ENCODE measurements at regions not wholly inside any gene's neighbourhood (a gene's known extent, or its start where the extent isn't known, plus 50 kb on each side); places are given as distances from the start of the nearest gene placed in this dataset.

- WGBS, 2 experiments (ENCODE audit: extremely low coverage in 2 of 2, insufficient read length in 1 of 2), result 68% methylated on average over 6 of the region's 25 CpGs; no CpG with 5 or more reads in 1 of the 2 experiments
- Histone ChIP-seq H3K9ac (ENCODE audit: low read depth, low read length) (no peak overlapping the region), H4K5ac (ENCODE audit: low read depth, low read length) (no peak overlapping the region), H3K4ac (ENCODE audit: low read depth, low read length) (no peak overlapping the region), H3K56ac (ENCODE audit: extremely low read depth, insufficient read depth, low read length) (no peak overlapping the region), H2BK15ac (ENCODE audit: low read depth, low read length) (no peak overlapping the region), H3K27me3 (ENCODE audit: control insufficient read depth, insufficient read depth, low read length) (peaks cover 29% of the 10 kb centered on the region; the same call in 1 of the 2 replicates), H4K8ac (ENCODE audit: low read depth in 2 of 2, low read length in 2 of 2) (no peak overlapping the region), H3K27ac (ENCODE audit: insufficient read depth, low read length) (no peak overlapping the region), H2BK20ac (ENCODE audit: low read depth, low read length) (no peak overlapping the region), H3K4me3 (ENCODE audit: insufficient read depth, low read depth, low read length) (no peak overlapping the region), H2AK5ac (ENCODE audit: low read depth, low read length) (no peak overlapping the region), H3K14ac (replicated peaks; ENCODE audit: low read depth, low read length) (no peak overlapping the region), H3K4me1 (ENCODE audit: control insufficient read depth, insufficient read depth, low read length) (no peaks in the 10 kb centered on the region), H2BK120ac (ENCODE audit: low read depth, low read length) (no peak overlapping the region), H4K20me1 (ENCODE audit: insufficient read depth, low read length) (0 out of 2 replicates have a peak, but pooled peaks cover 6% of the 10 kb centered on the region), H2BK5ac (ENCODE audit: low read depth, low read length, poor library complexity, severe bottlenecking) (no peak overlapping the region), H4K91ac (ENCODE audit: insufficient read depth, low read depth, low read length) (no peak overlapping the region), H3K9me1 (ENCODE audit: insufficient read depth, low read length) (no peaks in the 10 kb centered on the region), H3K23ac (ENCODE audit: low read depth, low read length) (no peak overlapping the region), H2AK9ac (replicated peaks; ENCODE audit: low read depth, low read length, poor library complexity) (no peak overlapping the region), H2AFZ (replicated peaks; ENCODE audit: low read length, poor library complexity) (no peak overlapping the region), H3K9me3 (ENCODE audit: control insufficient read depth, insufficient read depth, low read length) (no peaks in the 10 kb centered on the region), H3K36me3 (ENCODE audit: control insufficient read depth, insufficient read depth, low read length) (no peaks in the 10 kb centered on the region), H3K79me1 (ENCODE audit: low read depth in 1 of 2, low read length in 2 of 2) (no peaks in the 10 kb centered on the region), H3K18ac (ENCODE audit: low read depth, low read length) (no peak overlapping the region), H3K4me2 (ENCODE audit: low read depth, low read length) (no peak overlapping the region)
- DNase-seq (no peak), ATAC-seq (ENCODE audit: low read depth) (no peak)
- intact Hi-C loops (cut with micrococcal nuclease) (no loop called here), in situ Hi-C loops (cut with MboI; ENCODE audit: low sequenced_read_pairs) (no loop called here), dilution Hi-C loops (cut with HindIII; ENCODE audit: low sequenced_read_pairs, unreplicated experiment) (no loop called here)
- BruUV-seq (replicated peaks), result no TSS peak
- POLR2A ChIA-PET (ENCODE audit: unreplicated experiment), result no interaction called here
- no peak for TF ChIP-seq RCOR1 (IDR thresholded peaks at IDR 0.05; ENCODE audit: insufficient replicate concordance, low read length)
- TF ChIP-seq MXI1 (IDR thresholded peaks at IDR 0.05; ENCODE audit: borderline replicate concordance, low read depth, low read length), result no peak
- TF ChIP-seq CEBPB (IDR thresholded peaks at IDR 0.05; ENCODE audit: low read depth, low read length), result no peak
- no peak for TF ChIP-seq ELK1 (IDR thresholded peaks at IDR 0.05; ENCODE audit: borderline replicate concordance, low read depth, low read length)
- TF ChIP-seq RAD21 (IDR thresholded peaks at IDR 0.05; ENCODE audit: low read length), result no peak
- TF ChIP-seq POLR2A (IDR thresholded peaks at IDR 0.05; ENCODE audit: low read depth, low read length), result no peak
- TF ChIP-seq SMC3 (IDR thresholded peaks at IDR 0.05; ENCODE audit: low read depth, low read length), result no peak
- no peak for TF ChIP-seq MAFK (IDR thresholded peaks at IDR 0.05; ENCODE audit: low read depth, low read length)
- no peak for TF ChIP-seq CTCF (conservative IDR thresholded peaks at IDR 0.05; ENCODE audit: low read depth, low read length)
- no peak for TF ChIP-seq RFX5 (IDR thresholded peaks at IDR 0.05; ENCODE audit: low read depth, low read length)
- no peak for TF ChIP-seq FOS (IDR thresholded peaks at IDR 0.05; ENCODE audit: low read depth, low read length)
- no peak for TF ChIP-seq NFE2L2 (IDR thresholded peaks at IDR 0.05; ENCODE audit: low read depth, low read length)
- TF ChIP-seq BHLHE40 (IDR thresholded peaks at IDR 0.05; ENCODE audit: low read depth, low read length), result no peak
- CTCF ChIA-PET, result no interaction called here
These were observed 74.9 kb upstream of the SLCO4A1 start for GRCh38 chr20:62567246-62568044.

Measured in IMR-90 (cell line).